ENCODE measurements at regions not wholly inside any gene's neighbourhood (a gene's known extent, or its start where the extent isn't known, plus 50 kb on each side); places are given as distances from the start of the nearest gene placed in this dataset.

DNA sequence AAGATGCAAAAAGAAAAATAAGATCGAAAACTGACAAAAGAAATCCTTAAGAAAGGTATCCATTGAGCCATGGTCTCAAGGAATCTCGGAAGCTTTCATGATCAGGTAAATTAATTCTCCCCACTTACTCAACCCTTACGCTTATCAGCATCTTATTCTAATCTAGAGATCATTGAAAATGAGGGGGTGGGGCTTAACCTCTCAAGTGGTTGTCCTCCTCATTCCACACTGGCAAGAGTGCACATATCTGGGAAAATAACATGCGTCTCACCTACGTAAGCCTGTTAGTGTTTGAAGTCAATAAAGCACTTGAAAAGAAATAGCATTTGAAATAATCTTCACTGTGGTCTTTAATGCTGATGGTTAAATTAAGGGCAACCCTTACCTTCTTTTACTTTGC lies 82.5 kb upstream of the NEUROD1 start:
- ATAC-seq (no peak), DNase-seq (no peak)
- no peaks in the 10 kb centered on the region for H3K36me3 ChIP-seq (ENCODE audit: control insufficient read depth, insufficient read depth, low read length)
- H3K4me3 ChIP-seq (ENCODE audit: low read length) = no peak overlapping the region
- H3K27me3 Mint-ChIP-seq (ENCODE audit: low read depth in 2 of 2) = peaks cover 0 to 5% of the 10 kb centered on the region in 2 donors
- no peaks in the 10 kb centered on the region for H3K9me3 ChIP-seq (ENCODE audit: control insufficient read depth, insufficient read depth, low read length)
- H3K4me1 Mint-ChIP-seq = no peaks in the 10 kb centered on the region
- H3K27ac ChIP-seq (ENCODE audit: low read length) = no peak overlapping the region
- no peaks in the 10 kb centered on the region for H3K4me1 ChIP-seq (ENCODE audit: control insufficient read depth, insufficient read depth, low read length)
- intact Hi-C loops (cut with micrococcal nuclease) = no loop called here
- WGBS (ENCODE audit: insufficient coverage) = 84% methylated on average over 2 of the region's 5 CpGs
- no peaks in the 10 kb centered on the region for H3K27me3 ChIP-seq (ENCODE audit: control insufficient read depth, insufficient read depth, low read length)
- TF ChIP-seq, protein P1, sequence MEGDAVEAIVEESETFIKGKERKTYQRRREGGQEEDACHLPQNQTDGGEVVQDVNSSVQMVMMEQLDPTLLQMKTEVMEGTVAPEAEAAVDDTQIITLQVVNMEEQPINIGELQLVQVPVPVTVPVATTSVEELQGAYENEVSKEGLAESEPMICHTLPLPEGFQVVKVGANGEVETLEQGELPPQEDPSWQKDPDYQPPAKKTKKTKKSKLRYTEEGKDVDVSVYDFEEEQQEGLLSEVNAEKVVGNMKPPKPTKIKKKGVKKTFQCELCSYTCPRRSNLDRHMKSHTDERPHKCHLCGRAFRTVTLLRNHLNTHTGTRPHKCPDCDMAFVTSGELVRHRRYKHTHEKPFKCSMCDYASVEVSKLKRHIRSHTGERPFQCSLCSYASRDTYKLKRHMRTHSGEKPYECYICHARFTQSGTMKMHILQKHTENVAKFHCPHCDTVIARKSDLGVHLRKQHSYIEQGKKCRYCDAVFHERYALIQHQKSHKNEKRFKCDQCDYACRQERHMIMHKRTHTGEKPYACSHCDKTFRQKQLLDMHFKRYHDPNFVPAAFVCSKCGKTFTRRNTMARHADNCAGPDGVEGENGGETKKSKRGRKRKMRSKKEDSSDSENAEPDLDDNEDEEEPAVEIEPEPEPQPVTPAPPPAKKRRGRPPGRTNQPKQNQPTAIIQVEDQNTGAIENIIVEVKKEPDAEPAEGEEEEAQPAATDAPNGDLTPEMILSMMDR (IDR thresholded peaks at IDR 0.05) = no peak
- no peak overlapping the region for H3K4me3 Mint-ChIP-seq
- no peaks in the 10 kb centered on the region for H3K9me3 Mint-ChIP-seq
- no peak overlapping the region for H3K27ac Mint-ChIP-seq
- no peaks in the 10 kb centered on the region for H3K36me3 Mint-ChIP-seq

DNA sequence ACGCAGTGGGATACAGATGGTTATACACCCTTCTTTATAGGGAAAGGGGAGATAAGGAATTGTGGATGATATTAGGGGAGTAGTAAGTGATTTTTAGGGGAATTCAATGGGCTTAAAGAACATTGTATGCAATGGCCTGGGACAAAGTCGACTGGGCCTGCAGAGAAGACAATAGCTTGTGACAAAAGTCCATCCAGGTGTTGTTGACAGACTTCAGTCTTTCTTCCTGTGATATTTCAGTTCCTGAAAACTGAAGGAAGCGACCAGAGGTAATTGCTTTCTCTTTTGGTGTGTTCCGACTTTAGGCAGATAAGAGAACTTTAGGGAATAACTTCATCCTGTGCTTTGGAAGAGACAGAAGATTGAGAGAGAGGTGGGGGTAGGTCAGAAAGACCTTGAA lies 83.1 kb upstream of the NEUROD1 start:
- no peak overlapping the region for H3K27ac ChIP-seq (ENCODE audit: low read length)
- WGBS (ENCODE audit: insufficient coverage) = 72% methylated on average over 3 of the region's 4 CpGs
- no peaks in the 10 kb centered on the region for H3K9me3 ChIP-seq (ENCODE audit: control insufficient read depth, insufficient read depth, low read length)
- H3K36me3 ChIP-seq (ENCODE audit: control insufficient read depth, insufficient read depth, low read length) = no peaks in the 10 kb centered on the region
- H3K36me3 Mint-ChIP-seq = no peaks in the 10 kb centered on the region
- TF ChIP-seq, protein P1 (IDR thresholded peaks at IDR 0.05) = no peak
- H3K4me1 Mint-ChIP-seq = no peaks in the 10 kb centered on the region
- no peak for ATAC-seq
- H3K27ac Mint-ChIP-seq = no peak overlapping the region
- H3K27me3 ChIP-seq (ENCODE audit: control insufficient read depth, insufficient read depth, low read length) = no peaks in the 10 kb centered on the region
- no peaks in the 10 kb centered on the region for H3K9me3 Mint-ChIP-seq
- no peak for DNase-seq
- peaks cover 0 to 5% of the 10 kb centered on the region in 2 donors for H3K27me3 Mint-ChIP-seq (ENCODE audit: low read depth in 2 of 2)
- no peak overlapping the region for H3K4me3 ChIP-seq (ENCODE audit: low read length)
- H3K4me3 Mint-ChIP-seq = no peak overlapping the region
- intact Hi-C loops (cut with micrococcal nuclease) = no loop called here
- H3K4me1 ChIP-seq (ENCODE audit: control insufficient read depth, insufficient read depth, low read length) = no peaks in the 10 kb centered on the region

DNA sequence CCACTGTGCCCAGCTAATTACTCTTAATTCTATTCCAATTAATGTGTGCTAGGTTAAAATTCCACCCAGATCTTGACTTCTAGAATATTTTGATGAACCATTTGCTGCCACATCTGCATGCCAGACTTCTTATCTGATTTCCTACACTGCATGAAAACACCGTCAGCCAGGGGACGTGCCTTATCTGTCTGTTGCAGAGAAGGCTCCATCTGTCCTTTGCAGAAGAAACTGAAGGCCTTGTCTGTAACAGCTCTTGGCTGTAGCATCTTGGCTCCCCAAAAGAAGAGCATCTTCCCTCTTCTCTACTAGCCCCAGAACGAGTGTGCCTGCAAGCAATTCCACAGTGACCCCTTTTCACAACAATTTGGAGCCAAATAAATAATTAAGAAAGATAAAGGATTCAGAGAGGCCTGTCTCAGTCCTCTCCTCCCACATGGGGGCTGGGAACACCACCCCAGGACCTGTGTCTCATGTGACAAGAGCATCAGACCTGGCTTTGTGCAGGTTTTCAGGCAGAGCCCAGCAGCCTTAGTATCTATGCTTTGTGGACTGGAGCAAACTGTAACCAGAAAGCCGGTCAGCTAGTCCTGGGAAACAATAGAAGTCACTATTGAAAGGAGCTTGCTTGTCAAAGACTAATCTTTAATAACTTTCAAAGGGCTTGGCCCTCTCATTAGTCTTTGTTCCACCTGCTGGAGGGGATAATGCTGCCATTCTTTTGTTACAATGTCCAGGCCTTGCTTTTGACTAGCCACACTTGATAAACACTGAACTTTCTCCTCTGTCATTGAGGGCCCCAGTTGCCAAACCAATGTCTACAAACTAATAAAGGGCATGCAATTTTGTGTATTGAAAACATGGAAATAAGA lies 84.0 kb upstream of the NEUROD1 start:
- DNase-seq (no peak), ATAC-seq (no peak)
- H3K4me1 ChIP-seq (ENCODE audit: control insufficient read depth, insufficient read depth, low read length) = no peaks in the 10 kb centered on the region
- 57% methylated on average over 3 of the region's 4 CpGs for WGBS (ENCODE audit: insufficient coverage)
- H3K27ac Mint-ChIP-seq = no peak overlapping the region
- H3K36me3 Mint-ChIP-seq = no peaks in the 10 kb centered on the region
- no peaks in the 10 kb centered on the region for H3K9me3 ChIP-seq (ENCODE audit: control insufficient read depth, insufficient read depth, low read length)
- H3K27ac ChIP-seq (ENCODE audit: low read length) = no peak overlapping the region
- peaks cover 0 to 3% of the 10 kb centered on the region in 2 donors for H3K27me3 Mint-ChIP-seq (ENCODE audit: low read depth in 2 of 2)
- H3K36me3 ChIP-seq (ENCODE audit: control insufficient read depth, insufficient read depth, low read length) = no peaks in the 10 kb centered on the region
- H3K4me3 ChIP-seq (ENCODE audit: low read length) = no peak overlapping the region
- no peaks in the 10 kb centered on the region for H3K9me3 Mint-ChIP-seq
- no peaks in the 10 kb centered on the region for H3K27me3 ChIP-seq (ENCODE audit: control insufficient read depth, insufficient read depth, low read length)
- TF ChIP-seq, protein P1 (IDR thresholded peaks at IDR 0.05) = no peak
- H3K4me1 Mint-ChIP-seq = no peaks in the 10 kb centered on the region
- no peak overlapping the region for H3K4me3 Mint-ChIP-seq
- intact Hi-C loops (cut with micrococcal nuclease) = no loop called here

DNA sequence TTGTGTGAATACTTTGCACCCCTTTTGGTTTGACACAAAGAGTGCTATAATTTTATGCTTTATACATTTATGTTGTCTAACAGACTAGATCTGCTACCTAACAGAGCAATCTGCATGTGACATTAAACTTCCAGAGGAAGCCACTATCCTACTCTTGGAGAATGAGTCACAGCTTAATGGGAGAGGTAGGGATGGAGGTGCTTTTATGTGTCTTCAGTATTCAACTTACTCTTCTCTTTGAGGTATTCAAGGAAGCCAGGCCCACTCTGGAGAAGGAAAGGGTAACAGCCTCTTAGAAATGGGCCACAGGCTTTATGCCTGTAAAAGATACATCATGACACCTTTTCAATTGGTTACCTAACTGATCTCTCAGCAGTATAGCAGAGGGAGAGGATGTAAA lies 85.8 kb upstream of the NEUROD1 start:
- Mint-ChIP-seq H3K27ac (no peak overlapping the region), H3K27me3 (ENCODE audit: low read depth in 2 of 2) (peaks cover 0 to 4% of the 10 kb centered on the region in 2 donors), H3K9me3 (peaks cover 0 to 2% of the 10 kb centered on the region in 2 donors), H3K4me1 (no peaks in the 10 kb centered on the region), H3K4me3 (no peak overlapping the region), H3K36me3 (no peaks in the 10 kb centered on the region)
- Histone ChIP-seq H3K4me3 (ENCODE audit: low read length) (no peak overlapping the region), H3K9me3 (ENCODE audit: control insufficient read depth, insufficient read depth, low read length) (no peaks in the 10 kb centered on the region), H3K27me3 (ENCODE audit: control insufficient read depth, insufficient read depth, low read length) (peaks cover 1% of the 10 kb centered on the region), H3K4me1 (ENCODE audit: control insufficient read depth, insufficient read depth, low read length) (no peaks in the 10 kb centered on the region), H3K27ac (ENCODE audit: low read length) (no peak overlapping the region), H3K36me3 (ENCODE audit: control insufficient read depth, insufficient read depth, low read length) (no peaks in the 10 kb centered on the region)
- TF ChIP-seq, protein P1 (IDR thresholded peaks at IDR 0.05) = no peak
- DNase-seq (no peak), ATAC-seq (no peak)
- intact Hi-C loops (cut with micrococcal nuclease) = no loop called here

Data from natural killer cell (primary cell).